ENCODE measurements at regions not wholly inside any gene's neighbourhood (a gene's known extent, or its start where the extent isn't known, plus 50 kb on each side); places are given as distances from the start of the nearest gene placed in this dataset.

- no peak overlapping the region for H3K4me3 ChIP-seq (ENCODE audit: low read depth, low read length)
- no peak for DNase-seq (ENCODE audit: low read depth)
- TF ChIP-seq CTCF (IDR thresholded peaks at IDR 0.05; ENCODE audit: insufficient read depth, low read length, poor library complexity, severe bottlenecking) = no peak
- no peaks in the 10 kb centered on the region for H3K36me3 ChIP-seq (ENCODE audit: control insufficient read depth, insufficient read depth, low read length)
- H3K27me3 ChIP-seq (ENCODE audit: control insufficient read depth, insufficient read depth, low read length) = no peaks in the 10 kb centered on the region
These were observed 374.3 kb downstream of the FOXO1 start for GRCh38 chr13:40292108-40292507.

GRCh38 chr13:40292536-40292935, 373.9 kb downstream of the FOXO1 start:
- Histone ChIP-seq H3K4me3 (ENCODE audit: low read depth, low read length) (no peak overlapping the region), H3K36me3 (ENCODE audit: control insufficient read depth, insufficient read depth, low read length) (no peaks in the 10 kb centered on the region), H3K27me3 (ENCODE audit: control insufficient read depth, insufficient read depth, low read length) (no peaks in the 10 kb centered on the region)
- DNase-seq (ENCODE audit: low read depth) = no peak
- TF ChIP-seq CTCF (IDR thresholded peaks at IDR 0.05; ENCODE audit: insufficient read depth, low read length, poor library complexity, severe bottlenecking) = no peak

GRCh38 chr13:40302351-40302750, 364.1 kb downstream of the FOXO1 start:
- no peaks in the 10 kb centered on the region for H3K36me3 ChIP-seq (ENCODE audit: control insufficient read depth, insufficient read depth, low read length)
- no peak for DNase-seq (ENCODE audit: low read depth)
- no peak for TF ChIP-seq CTCF (IDR thresholded peaks at IDR 0.05; ENCODE audit: insufficient read depth, low read length, poor library complexity, severe bottlenecking)
- H3K4me3 ChIP-seq (ENCODE audit: low read depth, low read length) = no peak overlapping the region
- H3K27me3 ChIP-seq (ENCODE audit: control insufficient read depth, insufficient read depth, low read length) = no peaks in the 10 kb centered on the region

- DNase-seq (ENCODE audit: low read depth) = no peak
- no peak for TF ChIP-seq CTCF (IDR thresholded peaks at IDR 0.05; ENCODE audit: insufficient read depth, low read length, poor library complexity, severe bottlenecking)
These were observed 362.1 kb downstream of the FOXO1 start for GRCh38 chr13:40304391-40304790.

GRCh38 chr13:40306817-40307216, 359.6 kb downstream of the FOXO1 start:
- DNase-seq (ENCODE audit: low read depth) = no peak
- H3K4me3 ChIP-seq (ENCODE audit: low read depth, low read length) = no peak overlapping the region
- no peaks in the 10 kb centered on the region for H3K36me3 ChIP-seq (ENCODE audit: control insufficient read depth, insufficient read depth, low read length)
- H3K27me3 ChIP-seq (ENCODE audit: control insufficient read depth, insufficient read depth, low read length) = no peaks in the 10 kb centered on the region
- no peak for TF ChIP-seq CTCF (IDR thresholded peaks at IDR 0.05; ENCODE audit: insufficient read depth, low read length, poor library complexity, severe bottlenecking)

More at GRCh38 chr13:40304391-40304790, 362.1 kb downstream of the FOXO1 start:
- no peaks in the 10 kb centered on the region for H3K27me3 ChIP-seq (ENCODE audit: control insufficient read depth, insufficient read depth, low read length)
- H3K4me3 ChIP-seq (ENCODE audit: low read depth, low read length) = no peak overlapping the region
- H3K36me3 ChIP-seq (ENCODE audit: control insufficient read depth, insufficient read depth, low read length) = no peaks in the 10 kb centered on the region

GRCh38 chr13:40309881-40310280, 356.6 kb downstream of the FOXO1 start:
- Histone ChIP-seq H3K27me3 (ENCODE audit: control insufficient read depth, insufficient read depth, low read length) (no peaks in the 10 kb centered on the region), H3K4me3 (ENCODE audit: low read depth, low read length) (no peak overlapping the region), H3K36me3 (ENCODE audit: control insufficient read depth, insufficient read depth, low read length) (no peaks in the 10 kb centered on the region)
- no peak for TF ChIP-seq CTCF (IDR thresholded peaks at IDR 0.05; ENCODE audit: insufficient read depth, low read length, poor library complexity, severe bottlenecking)
- no peak for DNase-seq (ENCODE audit: low read depth)

All from kidney epithelial cell (primary cell).